GM12878 (cell line): ENCODE measurements at regions not wholly inside any gene's neighbourhood (a gene's known extent, or its start where the extent isn't known, plus 50 kb on each side); places are given as distances from the start of the nearest gene placed in this dataset.

Source experiments
- ATAC-seq: fragments of 200-7000 bp; cut with Tn5 transposase; 3 replicates; pipeline ENCODE4 v1.9.1; 2020; ENCODE audit warnings: mild to moderate bottlenecking, moderate library complexity
- BruUV-seq: library from RNA; stranded (reverse); fragments of 400-500 nt; replicated peaks from 2 replicates; lab custom pipeline; 2021; lab: Mats Ljungman, UMichigan
- CTCF ChIA-PET: fragments of 300-600 bp; sonication (Branson Sonifier 250); formaldehyde crosslinking; extraction: SDS; loops from one replicate; lab custom pipeline; 2021; ENCODE audit warnings: inconsistent platforms; lab: Yijun Ruan, JAX
- POLR2A ChIA-PET: fragments of 350-600 bp; formaldehyde crosslinking; extraction: SDS; loops from one replicate; lab custom pipeline; 2021; ENCODE audit warnings: inconsistent platforms; lab: Charles Lee
- RAD21 ChIA-PET: fragments of 300-600 bp; sonication (Branson Sonifier 250); formaldehyde crosslinking; loops from one replicate; lab custom pipeline; 2023; ENCODE audit warnings: antibody characterized with exemption; ENCODE audit not compliant: unreplicated experiment; lab: Charles Lee
- SMC1A ChIA-PET: fragments of 300-600 bp; sonication (Branson Sonifier 250); formaldehyde crosslinking; loops from one replicate; lab custom pipeline; 2023; ENCODE audit not compliant: unreplicated experiment, uncharacterized antibody; lab: Charles Lee
- DNase-seq: peaks from one replicate; pipeline ENCODE4 v3.0.0-alpha.2; 2011; ENCODE audit warnings: low read depth, low spot score
- FAIRE-seq: peaks from 3 replicates; lab custom pipeline; 2011; peaks lifted over from hg19 to GRCh38; lab: Jason Lieb, UNC
- H2AFZ ChIP-seq: 2 replicates; pipeline ENCODE4 v1.6.0; 2011; ENCODE audit warnings: low read depth, low read length, control low read depth; ENCODE audit not compliant: control insufficient read depth
- H3K27ac ChIP-seq: 2 replicates; pipeline ENCODE4 v1.5.1; 2011; ENCODE audit warnings: control low read depth; ENCODE audit not compliant: control insufficient read depth, insufficient read depth
- H3K27me3 ChIP-seq, 2 experiments: replicated peaks in 1 of 2; 2 replicates each; pipeline versions ENCODE4 v1.6.0 to v1.6.1; 2011; ENCODE audit warnings: low read length in 1 of 2; ENCODE audit not compliant: control insufficient read depth in 2 of 2, insufficient read depth in 2 of 2
- H3K36me3 ChIP-seq, 2 experiments: 2 replicates each; pipeline ENCODE4 v1.5.1; 2011; ENCODE audit warnings: low read length in 1 of 2; ENCODE audit not compliant: control insufficient read depth in 2 of 2, insufficient read depth in 2 of 2
- H3K4me1 ChIP-seq: 2 replicates; pipeline ENCODE4 v1.6.1; 2011; ENCODE audit warnings: mild to moderate bottlenecking, low read length, moderate library complexity, mixed read lengths; ENCODE audit not compliant: control insufficient read depth, insufficient read depth
- H3K4me2 ChIP-seq: 2 replicates; pipeline ENCODE4 v1.6.0; 2011; ENCODE audit warnings: control low read depth; ENCODE audit not compliant: control insufficient read depth, insufficient read depth
- H3K4me3 ChIP-seq: fragments of 200-600 bp; sonication (generic); 2 replicates; pipeline ENCODE4 v1.5.1; 2016
- H3K79me2 ChIP-seq: 2 replicates; pipeline ENCODE4 v1.6.0; 2011; ENCODE audit warnings: low read length; ENCODE audit not compliant: control insufficient read depth, insufficient read depth
- H3K9ac ChIP-seq: 2 replicates; pipeline ENCODE4 v1.8.0; 2011; ENCODE audit warnings: low read length, control low read depth, mixed read lengths; ENCODE audit not compliant: control insufficient read depth, insufficient read depth
- H3K9me3 ChIP-seq: replicated peaks from 3 replicates; pipeline ENCODE4 v1.5.1; 2011; ENCODE audit warnings: mild to moderate bottlenecking, low read length; ENCODE audit not compliant: control insufficient read depth, insufficient read depth
- H4K20me1 ChIP-seq: 2 replicates; pipeline ENCODE4 v1.6.0; 2011; ENCODE audit not compliant: control insufficient read depth, insufficient read depth
- CUX1 ChIP-seq: IDR thresholded peaks from 2 replicates; pipeline ENCODE4 v1.6.1; 2012; ENCODE audit warnings: improper control_type of control experiment, low read depth, low read length; ENCODE audit not compliant: insufficient replicate concordance
- FOS ChIP-seq: IDR thresholded peaks from 3 replicates; pipeline ENCODE4 v1.6.1; 2011; ENCODE audit warnings: borderline replicate concordance; ENCODE audit not compliant: insufficient read length; ENCODE audit errors: extremely low read depth
- GABPA ChIP-seq: IDR thresholded peaks from 2 replicates; pipeline ENCODE4 v1.6.1; 2014; ENCODE audit warnings: antibody characterized with exemption, low read depth, mild to moderate bottlenecking, inconsistent platforms
- IRF5 ChIP-seq: fragments of 450-650 bp; IDR thresholded peaks from 2 replicates; pipeline ENCODE4 v1.6.1; 2017; ENCODE audit warnings: borderline replicate concordance
- MEF2B ChIP-seq: fragments of 450-650 bp; IDR thresholded peaks from 2 replicates; pipeline ENCODE4 v1.6.1; 2018; ENCODE audit warnings: mild to moderate bottlenecking, moderate library complexity; ENCODE audit not compliant: partially characterized antibody, poor library complexity, severe bottlenecking
- TBL1XR1 ChIP-seq: IDR thresholded peaks from 2 replicates; pipeline ENCODE4 v1.6.1; 2012; ENCODE audit warnings: low read depth, low read length, improper control_type of control experiment
- WGBS: methylation state at CpG from one replicate; pipeline ENCODE4 v1.1.6; 2016; ENCODE audit warnings: low lambda C conversion rate; ENCODE audit not compliant: insufficient replicate concordance, insufficient coverage; ENCODE audit errors: missing lambda C conversion rate; 5-methylcytosine and 5-hydroxymethylcytosine counted together
- in situ Hi-C: fragments of 300-500 bp; cut with MboI; formaldehyde crosslinking; loops from 9 replicates; pipeline ENCODE4 v1.14.3; 2018; ENCODE audit warnings: mixed read lengths
- intact Hi-C: fragments of 100-400 bp; cut with micrococcal nuclease; formaldehyde crosslinking; loops from one replicate; pipeline ENCODE4 v1.14.2; 2022; ENCODE audit not compliant: unreplicated experiment
- TF ChIP-seq, protein P1 (sequence below): fragments of 450-650 bp; IDR thresholded peaks from 2 replicates; pipeline ENCODE4 v1.6.1; 2014; ENCODE audit warnings: mild to moderate bottlenecking
- TF ChIP-seq, protein P2 (sequence below): fragments of 450-650 bp; IDR thresholded peaks from 2 replicates; pipeline ENCODE4 v1.6.1; 2017; ENCODE audit warnings: mild to moderate bottlenecking, low read depth, inconsistent platforms; ENCODE audit not compliant: poor library complexity, severe bottlenecking
- TF ChIP-seq, protein P3 (sequence below): fragments of 450-650 bp; IDR thresholded peaks from 2 replicates; pipeline ENCODE4 v1.6.1; 2018; ENCODE audit warnings: mild to moderate bottlenecking, low read depth, moderate library complexity; ENCODE audit not compliant: partially characterized antibody

GRCh38 chr4:164606478-164606877, 147.5 kb upstream of the SMIM31 start (continued):
- no peak for TF ChIP-seq IRF5
- TF ChIP-seq, protein P1, sequence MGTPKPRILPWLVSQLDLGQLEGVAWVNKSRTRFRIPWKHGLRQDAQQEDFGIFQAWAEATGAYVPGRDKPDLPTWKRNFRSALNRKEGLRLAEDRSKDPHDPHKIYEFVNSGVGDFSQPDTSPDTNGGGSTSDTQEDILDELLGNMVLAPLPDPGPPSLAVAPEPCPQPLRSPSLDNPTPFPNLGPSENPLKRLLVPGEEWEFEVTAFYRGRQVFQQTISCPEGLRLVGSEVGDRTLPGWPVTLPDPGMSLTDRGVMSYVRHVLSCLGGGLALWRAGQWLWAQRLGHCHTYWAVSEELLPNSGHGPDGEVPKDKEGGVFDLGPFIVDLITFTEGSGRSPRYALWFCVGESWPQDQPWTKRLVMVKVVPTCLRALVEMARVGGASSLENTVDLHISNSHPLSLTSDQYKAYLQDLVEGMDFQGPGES = no peak
- TF ChIP-seq, protein P2, sequence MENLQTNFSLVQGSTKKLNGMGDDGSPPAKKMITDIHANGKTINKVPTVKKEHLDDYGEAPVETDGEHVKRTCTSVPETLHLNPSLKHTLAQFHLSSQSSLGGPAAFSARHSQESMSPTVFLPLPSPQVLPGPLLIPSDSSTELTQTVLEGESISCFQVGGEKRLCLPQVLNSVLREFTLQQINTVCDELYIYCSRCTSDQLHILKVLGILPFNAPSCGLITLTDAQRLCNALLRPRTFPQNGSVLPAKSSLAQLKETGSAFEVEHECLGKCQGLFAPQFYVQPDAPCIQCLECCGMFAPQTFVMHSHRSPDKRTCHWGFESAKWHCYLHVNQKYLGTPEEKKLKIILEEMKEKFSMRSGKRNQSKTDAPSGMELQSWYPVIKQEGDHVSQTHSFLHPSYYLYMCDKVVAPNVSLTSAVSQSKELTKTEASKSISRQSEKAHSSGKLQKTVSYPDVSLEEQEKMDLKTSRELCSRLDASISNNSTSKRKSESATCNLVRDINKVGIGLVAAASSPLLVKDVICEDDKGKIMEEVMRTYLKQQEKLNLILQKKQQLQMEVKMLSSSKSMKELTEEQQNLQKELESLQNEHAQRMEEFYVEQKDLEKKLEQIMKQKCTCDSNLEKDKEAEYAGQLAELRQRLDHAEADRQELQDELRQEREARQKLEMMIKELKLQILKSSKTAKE = no peak

GRCh38 chr4:164613256-164613655, 140.7 kb upstream of the SMIM31 start:
- no peaks in the 10 kb centered on the region for H4K20me1 ChIP-seq
- no peaks in the 10 kb centered on the region for H3K36me3 ChIP-seq
- CTCF ChIA-PET = no interaction called here
- in situ Hi-C loops = no loop called here
- FAIRE-seq = no peak
- H3K79me2 ChIP-seq = no peaks in the 10 kb centered on the region
- WGBS = 0% methylated on average over 1 of the region's 1 CpG
- SMC1A ChIA-PET = interaction anchor here (0.6 kb wide), 1 partner anchor 1099 kb away, joined by 3 read pairs; no protein-coding TSS in a partner anchor
- H3K4me2 ChIP-seq = no peak overlapping the region
- intact Hi-C loops = no loop called here
- no peak for ATAC-seq
- no TSS peak for BruUV-seq
- H3K4me1 ChIP-seq = no peaks in the 10 kb centered on the region
- H3K9me3 ChIP-seq = no peaks in the 10 kb centered on the region
- H2AFZ ChIP-seq = no peak overlapping the region
- H3K4me3 ChIP-seq = no peak overlapping the region
- DNase-seq = no peak
- no peaks in the 10 kb centered on the region for H3K27me3 ChIP-seq
- H3K9ac ChIP-seq = no peak overlapping the region
- RAD21 ChIA-PET = no interaction called here
- POLR2A ChIA-PET = no interaction called here
- no peak overlapping the region for H3K27ac ChIP-seq
- TF ChIP-seq TBL1XR1 = no peak
- TF ChIP-seq GABPA = no peak
- TF ChIP-seq, protein P3, sequence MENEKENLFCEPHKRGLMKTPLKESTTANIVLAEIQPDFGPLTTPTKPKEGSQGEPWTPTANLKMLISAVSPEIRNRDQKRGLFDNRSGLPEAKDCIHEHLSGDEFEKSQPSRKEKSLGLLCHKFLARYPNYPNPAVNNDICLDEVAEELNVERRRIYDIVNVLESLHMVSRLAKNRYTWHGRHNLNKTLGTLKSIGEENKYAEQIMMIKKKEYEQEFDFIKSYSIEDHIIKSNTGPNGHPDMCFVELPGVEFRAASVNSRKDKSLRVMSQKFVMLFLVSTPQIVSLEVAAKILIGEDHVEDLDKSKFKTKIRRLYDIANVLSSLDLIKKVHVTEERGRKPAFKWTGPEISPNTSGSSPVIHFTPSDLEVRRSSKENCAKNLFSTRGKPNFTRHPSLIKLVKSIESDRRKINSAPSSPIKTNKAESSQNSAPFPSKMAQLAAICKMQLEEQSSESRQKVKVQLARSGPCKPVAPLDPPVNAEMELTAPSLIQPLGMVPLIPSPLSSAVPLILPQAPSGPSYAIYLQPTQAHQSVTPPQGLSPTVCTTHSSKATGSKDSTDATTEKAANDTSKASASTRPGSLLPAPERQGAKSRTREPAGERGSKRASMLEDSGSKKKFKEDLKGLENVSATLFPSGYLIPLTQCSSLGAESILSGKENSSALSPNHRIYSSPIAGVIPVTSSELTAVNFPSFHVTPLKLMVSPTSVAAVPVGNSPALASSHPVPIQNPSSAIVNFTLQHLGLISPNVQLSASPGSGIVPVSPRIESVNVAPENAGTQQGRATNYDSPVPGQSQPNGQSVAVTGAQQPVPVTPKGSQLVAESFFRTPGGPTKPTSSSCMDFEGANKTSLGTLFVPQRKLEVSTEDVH = no peak
- TF ChIP-seq FOS = no peak
- no peak for TF ChIP-seq CUX1
- TF ChIP-seq MEF2B = no peak
